ENCODE measurements at regions not wholly inside any gene's neighbourhood (a gene's known extent, or its start where the extent isn't known, plus 50 kb on each side); places are given as distances from the start of the nearest gene placed in this dataset.

DNA sequence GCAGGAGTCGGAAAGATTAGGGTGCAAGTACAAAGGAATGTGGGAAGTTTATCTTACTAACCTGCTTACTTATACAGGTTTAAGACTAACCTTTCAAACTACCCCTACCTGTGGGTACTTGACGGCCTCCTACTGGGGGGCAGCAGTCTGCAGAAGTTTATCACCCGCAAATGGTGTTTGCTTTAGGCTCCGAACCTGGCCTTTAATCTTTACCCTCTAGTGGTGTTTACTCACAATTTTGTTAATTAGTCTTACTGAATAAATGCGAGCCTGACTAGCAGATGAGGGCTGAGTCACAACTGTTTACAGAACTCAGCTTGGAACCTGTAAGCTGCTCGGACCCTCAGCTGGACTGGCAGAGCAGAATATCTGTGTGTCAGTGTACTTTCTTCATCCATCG lies 204.2 kb upstream of the GPRIN3 start:
- Histone ChIP-seq H3K27ac (replicated peaks; ENCODE audit: low read length) (no peak overlapping the region), H3K9ac (ENCODE audit: low read depth, low read length, poor library complexity) (no peak overlapping the region), H3K4me1 (ENCODE audit: control insufficient read depth in 2 of 2, insufficient read depth in 1 of 2, low read depth in 1 of 2, low read length in 2 of 2) (no peaks in the 10 kb centered on the region), H4K91ac (ENCODE audit: low read depth, low read length, poor library complexity) (no peak overlapping the region), H3K18ac (ENCODE audit: low read length) (no peak overlapping the region), H3K4me3 (ENCODE audit: low read length in 2 of 2) (no peak overlapping the region), H3K4ac (ENCODE audit: low read length) (no peak overlapping the region), H3K9me3 (replicated peaks in 1 of 2; ENCODE audit: control insufficient read depth in 2 of 2, insufficient read depth in 1 of 2, low read depth in 1 of 2, low read length in 2 of 2) (peaks cover 0 to 2% of the 10 kb centered on the region in 2 donors), H2AFZ (ENCODE audit: low read length) (no peak overlapping the region), H3K14ac (ENCODE audit: low read length) (no peak overlapping the region), H3K27me3 (ENCODE audit: control insufficient read depth in 3 of 3, insufficient read depth in 3 of 3, low read depth in 1 of 3, low read length in 3 of 3) (no peaks in the 10 kb centered on the region), H3K36me3 (replicated peaks in 1 of 2; ENCODE audit: control insufficient read depth in 2 of 2, insufficient read depth in 2 of 2, low read length in 2 of 2) (no peaks in the 10 kb centered on the region), H4K8ac (ENCODE audit: low read depth, low read length) (no peak overlapping the region), H2BK5ac (ENCODE audit: low read length) (no peak overlapping the region), H2AK5ac (ENCODE audit: low read depth, low read length) (no peak overlapping the region), H2BK12ac (ENCODE audit: low read length) (no peak overlapping the region), H3K23ac (ENCODE audit: low read depth, low read length, poor library complexity) (no peak overlapping the region), H3K79me1 (ENCODE audit: low read depth, low read length) (no peaks in the 10 kb centered on the region), H3K4me2 (ENCODE audit: insufficient read depth, low read length, poor library complexity, severe bottlenecking) (no peak overlapping the region), H2BK15ac (ENCODE audit: low read length) (no peak overlapping the region), H2BK120ac (ENCODE audit: low read depth, low read length) (no peak overlapping the region)
- WGBS, 2 donors (ENCODE audit: extremely low coverage in 2 of 2, insufficient read length in 2 of 2, insufficient replicate concordance in 1 of 2), result no CpG with 5 or more reads among the region's 7 CpGs
- no peak for DNase-seq (ENCODE audit: low spot score)

DNA sequence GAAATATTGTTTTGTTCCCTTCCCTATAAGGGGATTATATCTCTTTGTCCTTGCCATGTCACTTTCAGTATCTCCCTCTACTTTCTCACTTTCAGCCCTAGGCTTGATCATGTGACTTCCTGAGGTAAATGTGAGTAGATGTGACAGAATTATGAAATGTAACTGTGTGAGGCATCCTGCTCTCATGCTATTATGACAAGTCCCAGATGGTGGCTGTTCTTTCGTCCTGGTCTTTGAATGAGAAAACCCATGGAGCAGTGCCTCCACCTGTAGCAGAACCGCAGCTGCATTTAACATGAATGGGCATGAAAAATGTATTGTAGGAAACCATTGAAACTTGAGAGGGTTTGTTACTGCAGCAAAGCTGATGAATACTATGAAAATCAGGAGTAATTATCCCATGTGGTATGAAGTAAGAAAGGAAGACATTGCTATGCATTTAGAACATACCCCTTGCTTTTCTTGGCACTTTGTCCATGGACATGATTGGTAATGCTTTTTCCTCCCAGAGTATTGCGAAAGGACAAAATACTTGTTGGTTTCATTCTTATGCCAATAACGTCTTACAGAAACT lies 202.2 kb upstream of the GPRIN3 start:
- Histone ChIP-seq H2BK12ac (ENCODE audit: low read length) (no peak overlapping the region), H2BK120ac (ENCODE audit: low read depth, low read length) (no peak overlapping the region), H3K9ac (ENCODE audit: low read depth, low read length, poor library complexity) (no peak overlapping the region), H2BK15ac (ENCODE audit: low read length) (no peak overlapping the region), H3K4me3 (ENCODE audit: low read length in 2 of 2) (no peak overlapping the region), H3K14ac (ENCODE audit: low read length) (no peak overlapping the region), H3K23ac (ENCODE audit: low read depth, low read length, poor library complexity) (no peak overlapping the region), H3K4me1 (ENCODE audit: control insufficient read depth in 2 of 2, insufficient read depth in 1 of 2, low read depth in 1 of 2, low read length in 2 of 2) (no peaks in the 10 kb centered on the region), H2AFZ (ENCODE audit: low read length) (no peak overlapping the region), H3K4me2 (ENCODE audit: insufficient read depth, low read length, poor library complexity, severe bottlenecking) (no peak overlapping the region), H2AK5ac (ENCODE audit: low read depth, low read length) (no peak overlapping the region), H3K4ac (ENCODE audit: low read length) (no peak overlapping the region), H2BK5ac (ENCODE audit: low read length) (no peak overlapping the region), H3K18ac (ENCODE audit: low read length) (no peak overlapping the region), H4K8ac (ENCODE audit: low read depth, low read length) (no peak overlapping the region), H3K9me3 (replicated peaks in 1 of 2; ENCODE audit: control insufficient read depth in 2 of 2, insufficient read depth in 1 of 2, low read depth in 1 of 2, low read length in 2 of 2) (peaks cover 0 to 2% of the 10 kb centered on the region in 2 donors), H3K79me1 (ENCODE audit: low read depth, low read length) (no peaks in the 10 kb centered on the region), H3K27ac (replicated peaks; ENCODE audit: low read length) (no peak overlapping the region), H4K91ac (ENCODE audit: low read depth, low read length, poor library complexity) (no peak overlapping the region), H3K36me3 (replicated peaks in 1 of 2; ENCODE audit: control insufficient read depth in 2 of 2, insufficient read depth in 2 of 2, low read length in 2 of 2) (no peaks in the 10 kb centered on the region), H3K27me3 (ENCODE audit: control insufficient read depth in 3 of 3, insufficient read depth in 3 of 3, low read depth in 1 of 3, low read length in 3 of 3) (no peaks in the 10 kb centered on the region)
- WGBS, 2 donors (ENCODE audit: extremely low coverage in 2 of 2, insufficient read length in 2 of 2, insufficient replicate concordance in 1 of 2), result no CpG with 5 or more reads among the region's 4 CpGs
- no peak for DNase-seq (ENCODE audit: low spot score)

DNA sequence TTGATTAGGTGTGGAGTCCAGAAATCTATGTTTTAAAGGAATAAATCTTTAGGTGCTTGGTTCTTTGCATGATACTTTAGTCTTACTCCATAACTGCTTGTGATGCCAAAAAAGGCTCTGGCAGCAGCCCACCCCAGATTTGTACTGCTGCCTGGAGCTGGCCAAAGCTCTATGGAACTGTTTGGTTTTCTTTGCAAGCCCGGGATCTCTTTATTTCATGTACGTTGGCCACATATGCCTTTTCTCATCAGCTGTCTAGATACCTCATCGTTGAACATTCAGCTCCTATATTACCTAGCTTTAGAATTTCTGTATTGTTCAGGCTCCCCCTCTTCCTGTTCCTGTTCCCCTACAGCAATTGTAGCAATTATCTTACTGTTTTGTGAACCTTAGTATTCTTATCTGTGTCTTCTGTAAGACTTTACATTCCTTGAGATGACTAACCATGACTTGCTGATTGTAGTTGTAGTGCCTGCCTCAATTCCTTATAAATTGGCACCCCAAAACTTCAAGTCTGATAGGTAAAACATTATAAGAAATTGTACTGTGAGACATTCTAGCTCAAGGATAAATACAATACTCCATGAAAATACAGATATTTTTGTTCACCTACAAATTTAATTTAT lies 199.4 kb upstream of the GPRIN3 start:
- H3K4me2 ChIP-seq (ENCODE audit: insufficient read depth, low read length, poor library complexity, severe bottlenecking), result no peak overlapping the region
- H3K23ac ChIP-seq (ENCODE audit: low read depth, low read length, poor library complexity), result no peak overlapping the region
- H3K9ac ChIP-seq (ENCODE audit: low read depth, low read length, poor library complexity), result no peak overlapping the region
- no peak overlapping the region for H3K4me3 ChIP-seq (ENCODE audit: low read length in 2 of 2)
- H4K91ac ChIP-seq (ENCODE audit: low read depth, low read length, poor library complexity), result no peak overlapping the region
- no peak overlapping the region for H3K18ac ChIP-seq (ENCODE audit: low read length)
- H2BK15ac ChIP-seq (ENCODE audit: low read length), result no peak overlapping the region
- no CpG with 5 or more reads among the region's 3 CpGs for WGBS, 2 donors (ENCODE audit: extremely low coverage in 2 of 2, insufficient read length in 2 of 2, insufficient replicate concordance in 1 of 2)
- H3K27me3 ChIP-seq (ENCODE audit: control insufficient read depth in 3 of 3, insufficient read depth in 3 of 3, low read depth in 1 of 3, low read length in 3 of 3), result no peaks in the 10 kb centered on the region
- no peak overlapping the region for H3K27ac ChIP-seq (replicated peaks; ENCODE audit: low read length)
- no peak overlapping the region for H3K14ac ChIP-seq (ENCODE audit: low read length)
- H2BK5ac ChIP-seq (ENCODE audit: low read length), result no peak overlapping the region
- no peak overlapping the region for H2BK120ac ChIP-seq (ENCODE audit: low read depth, low read length)
- no peak overlapping the region for H2AFZ ChIP-seq (ENCODE audit: low read length)
- no peaks in the 10 kb centered on the region for H3K36me3 ChIP-seq (replicated peaks in 1 of 2; ENCODE audit: control insufficient read depth in 2 of 2, insufficient read depth in 2 of 2, low read length in 2 of 2)
- no peaks in the 10 kb centered on the region for H3K4me1 ChIP-seq (ENCODE audit: control insufficient read depth in 2 of 2, insufficient read depth in 1 of 2, low read depth in 1 of 2, low read length in 2 of 2)
- peaks cover 0 to 2% of the 10 kb centered on the region in 2 donors for H3K9me3 ChIP-seq (replicated peaks in 1 of 2; ENCODE audit: control insufficient read depth in 2 of 2, insufficient read depth in 1 of 2, low read depth in 1 of 2, low read length in 2 of 2)
- no peak for DNase-seq (ENCODE audit: low spot score)
- H3K79me1 ChIP-seq (ENCODE audit: low read depth, low read length), result no peaks in the 10 kb centered on the region
- H3K4ac ChIP-seq (ENCODE audit: low read length), result no peak overlapping the region
- H2BK12ac ChIP-seq (ENCODE audit: low read length), result no peak overlapping the region
- H2AK5ac ChIP-seq (ENCODE audit: low read depth, low read length), result no peak overlapping the region
- no peak overlapping the region for H4K8ac ChIP-seq (ENCODE audit: low read depth, low read length)

DNA sequence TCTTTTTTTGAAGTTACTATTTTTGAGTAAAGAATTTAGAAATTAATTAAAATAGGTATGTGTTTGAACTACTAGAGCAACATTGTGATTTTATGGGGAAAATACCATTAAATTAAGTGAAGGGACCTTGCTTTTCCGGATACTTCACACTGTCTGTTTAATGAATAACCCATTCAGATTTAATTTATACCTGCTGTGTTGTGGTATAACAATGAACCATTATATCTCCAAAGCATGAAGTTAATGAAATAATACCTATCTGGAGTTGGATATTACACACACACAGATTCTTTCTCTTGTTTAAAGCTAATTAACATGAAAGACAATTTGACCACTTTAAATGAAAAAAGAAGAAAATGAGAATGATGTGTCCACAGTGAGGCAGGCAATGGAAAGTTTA lies 195.0 kb upstream of the GPRIN3 start:
- H2BK15ac ChIP-seq (ENCODE audit: low read length), result no peak overlapping the region
- H3K4me3 ChIP-seq (ENCODE audit: low read length in 2 of 2), result no peak overlapping the region
- no peaks in the 10 kb centered on the region for H3K79me1 ChIP-seq (ENCODE audit: low read depth, low read length)
- H3K18ac ChIP-seq (ENCODE audit: low read length), result no peak overlapping the region
- no peak overlapping the region for H3K4me2 ChIP-seq (ENCODE audit: insufficient read depth, low read length, poor library complexity, severe bottlenecking)
- no peak overlapping the region for H4K91ac ChIP-seq (ENCODE audit: low read depth, low read length, poor library complexity)
- DNase-seq (ENCODE audit: low spot score), result no peak
- no peak overlapping the region for H3K14ac ChIP-seq (ENCODE audit: low read length)
- no peaks in the 10 kb centered on the region for H3K4me1 ChIP-seq (ENCODE audit: control insufficient read depth in 2 of 2, insufficient read depth in 1 of 2, low read depth in 1 of 2, low read length in 2 of 2)
- H2BK120ac ChIP-seq (ENCODE audit: low read depth, low read length), result no peak overlapping the region
- H3K27ac ChIP-seq (replicated peaks; ENCODE audit: low read length), result no peak overlapping the region
- no peak overlapping the region for H2BK12ac ChIP-seq (ENCODE audit: low read length)
- no peaks in the 10 kb centered on the region for H3K36me3 ChIP-seq (replicated peaks in 1 of 2; ENCODE audit: control insufficient read depth in 2 of 2, insufficient read depth in 2 of 2, low read length in 2 of 2)
- H2AK5ac ChIP-seq (ENCODE audit: low read depth, low read length), result no peak overlapping the region
- H4K8ac ChIP-seq (ENCODE audit: low read depth, low read length), result no peak overlapping the region
- no peak overlapping the region for H3K9ac ChIP-seq (ENCODE audit: low read depth, low read length, poor library complexity)
- H3K9me3 ChIP-seq (replicated peaks in 1 of 2; ENCODE audit: control insufficient read depth in 2 of 2, insufficient read depth in 1 of 2, low read depth in 1 of 2, low read length in 2 of 2), result no peaks in the 10 kb centered on the region
- no peak overlapping the region for H2BK5ac ChIP-seq (ENCODE audit: low read length)
- H3K4ac ChIP-seq (ENCODE audit: low read length), result no peak overlapping the region
- WGBS, 2 donors (ENCODE audit: extremely low coverage in 2 of 2, insufficient read length in 2 of 2, insufficient replicate concordance in 1 of 2), result no CpG with 5 or more reads among the region's 1 CpG
- H3K27me3 ChIP-seq (ENCODE audit: control insufficient read depth in 3 of 3, insufficient read depth in 3 of 3, low read depth in 1 of 3, low read length in 3 of 3), result no peaks in the 10 kb centered on the region
- H3K23ac ChIP-seq (ENCODE audit: low read depth, low read length, poor library complexity), result no peak overlapping the region
- H2AFZ ChIP-seq (ENCODE audit: low read length), result no peak overlapping the region

Measured in neuronal stem cell (in vitro differentiated cells).